ENCODE measurements at regions not wholly inside any gene's neighbourhood (a gene's known extent, or its start where the extent isn't known, plus 50 kb on each side); places are given as distances from the start of the nearest gene placed in this dataset.

GRCh38 chr9:24608599-24608998 lies 62.9 kb upstream of the IZUMO3 start:
- peak; percentile 93 to 97 for DNase-seq

GRCh38 chr9:24602693-24603352 lies 57.1 kb upstream of the IZUMO3 start:
- no peak for DNase-seq

Data from NCI-H524 (cell line).